IMR-90 (cell line): ENCODE measurements at regions not wholly inside any gene's neighbourhood (a gene's known extent, or its start where the extent isn't known, plus 50 kb on each side); places are given as distances from the start of the nearest gene placed in this dataset.

Experiments used
- ATAC-seq: fragments of 200-7000 bp; cut with Tn5 transposase; 2 replicates; pipeline ENCODE4 v1.9.1; 2020; ENCODE audit warnings: low read depth, mild to moderate bottlenecking, moderate library complexity
- BruUV-seq: library from RNA; stranded (reverse); fragments of 400-500 nt; replicated peaks from 2 replicates; lab custom pipeline; 2021; lab: Mats Ljungman, UMichigan
- CTCF ChIA-PET: fragments of 300-600 bp; formaldehyde crosslinking; extraction: SDS; loops from one replicate; lab custom pipeline; 2021; ENCODE audit warnings: antibody characterized with exemption; lab: Yijun Ruan, JAX
- POLR2A ChIA-PET: fragments of 300-600 bp; sonication (Branson Sonifier 250); formaldehyde crosslinking; loops from one replicate; lab custom pipeline; 2022; ENCODE audit warnings: antibody characterized with exemption; ENCODE audit not compliant: unreplicated experiment; lab: Charles Lee
- DNase-seq: peaks from one replicate; pipeline ENCODE4 v3.0.0; 2013
- H2AFZ ChIP-seq: replicated peaks from 2 replicates; pipeline ENCODE3; 2013; ENCODE audit warnings: low read length, mild to moderate bottlenecking; ENCODE audit not compliant: poor library complexity
- H2AK5ac ChIP-seq: 2 replicates; pipeline ENCODE4 v1.6.1; 2013; ENCODE audit warnings: low read depth, low read length, inconsistent platforms
- H2AK9ac ChIP-seq: replicated peaks from 2 replicates; pipeline ENCODE3; 2013; ENCODE audit warnings: mild to moderate bottlenecking, low read depth, low read length, moderate library complexity; ENCODE audit not compliant: poor library complexity
- H2BK120ac ChIP-seq: 2 replicates; pipeline ENCODE4 v1.6.1; 2013; ENCODE audit warnings: low read depth, low read length, inconsistent platforms
- H2BK15ac ChIP-seq: 3 replicates; pipeline ENCODE4 v1.6.1; 2013; ENCODE audit warnings: low read depth, low read length, inconsistent platforms
- H2BK20ac ChIP-seq: 2 replicates; pipeline ENCODE4 v1.6.1; 2013; ENCODE audit warnings: low read depth, mild to moderate bottlenecking, inconsistent platforms, low read length, moderate library complexity
- H2BK5ac ChIP-seq: 2 replicates; pipeline ENCODE4 v1.6.1; 2013; ENCODE audit warnings: mild to moderate bottlenecking, low read depth, low read length, inconsistent platforms; ENCODE audit not compliant: poor library complexity, severe bottlenecking
- H3K14ac ChIP-seq: replicated peaks from 2 replicates; pipeline ENCODE4 v1.6.1; 2013; ENCODE audit warnings: low read depth, low read length, inconsistent platforms
- H3K18ac ChIP-seq: 2 replicates; pipeline ENCODE4 v1.6.1; 2013; ENCODE audit warnings: low read depth, low read length, control low read depth
- H3K23ac ChIP-seq: 2 replicates; pipeline ENCODE4 v1.6.1; 2013; ENCODE audit warnings: low read depth, low read length, inconsistent platforms
- H3K27ac ChIP-seq: 2 replicates; pipeline ENCODE4 v1.5.1; 2013; ENCODE audit warnings: mild to moderate bottlenecking, control low read depth, low read length; ENCODE audit not compliant: insufficient read depth
- H3K27me3 ChIP-seq: 2 replicates; pipeline ENCODE4 v1.6.1; 2013; ENCODE audit warnings: low read length; ENCODE audit not compliant: control insufficient read depth, insufficient read depth
- H3K36me3 ChIP-seq: 2 replicates; pipeline ENCODE4 v1.6.1; 2013; ENCODE audit warnings: low read length, mixed read lengths; ENCODE audit not compliant: control insufficient read depth, insufficient read depth
- H3K4ac ChIP-seq: 2 replicates; pipeline ENCODE4 v1.6.1; 2013; ENCODE audit warnings: low read depth, low read length, inconsistent platforms
- H3K4me1 ChIP-seq: 2 replicates; pipeline ENCODE4 v1.6.1; 2013; ENCODE audit warnings: low read length, mixed read lengths; ENCODE audit not compliant: control insufficient read depth, insufficient read depth
- H3K4me2 ChIP-seq: 2 replicates; pipeline ENCODE4 v1.6.1; 2013; ENCODE audit warnings: low read depth, mild to moderate bottlenecking, control low read depth, low read length, moderate library complexity
- H3K4me3 ChIP-seq: 2 replicates; pipeline ENCODE4 v1.5.1; 2013; ENCODE audit warnings: low read depth, mild to moderate bottlenecking, control low read depth, low read length, moderate library complexity; ENCODE audit not compliant: insufficient read depth
- H3K56ac ChIP-seq: 2 replicates; pipeline ENCODE4 v1.6.1; 2013; ENCODE audit warnings: low read length, inconsistent platforms; ENCODE audit not compliant: insufficient read depth; ENCODE audit errors: extremely low read depth
- H3K79me1 ChIP-seq, 2 experiments: 2 replicates each; pipeline ENCODE4 v1.6.1; 2013; ENCODE audit warnings: low read length in 2 of 2, inconsistent platforms in 1 of 2, low read depth in 1 of 2
- H3K9ac ChIP-seq: 2 replicates; pipeline ENCODE4 v1.6.1; 2013; ENCODE audit warnings: low read depth, low read length, control low read depth
- H3K9me1 ChIP-seq: 2 replicates; pipeline ENCODE4 v1.6.1; 2013; ENCODE audit warnings: low read length, inconsistent platforms; ENCODE audit not compliant: insufficient read depth
- H3K9me3 ChIP-seq: 2 replicates; pipeline ENCODE4 v1.6.1; 2013; ENCODE audit warnings: low read length; ENCODE audit not compliant: control insufficient read depth, insufficient read depth
- H4K20me1 ChIP-seq: 2 replicates; pipeline ENCODE4 v1.6.1; 2013; ENCODE audit warnings: low read length, inconsistent platforms; ENCODE audit not compliant: insufficient read depth
- H4K5ac ChIP-seq: 2 replicates; pipeline ENCODE4 v1.6.1; 2013; ENCODE audit warnings: mild to moderate bottlenecking, low read depth, low read length, control low read depth
- H4K8ac ChIP-seq, 2 experiments: 2 replicates each; pipeline ENCODE4 v1.6.1; 2013; ENCODE audit warnings: low read depth in 2 of 2, low read length in 2 of 2, control low read depth in 1 of 2, inconsistent platforms in 1 of 2
- H4K91ac ChIP-seq: 2 replicates; pipeline ENCODE4 v1.6.1; 2013; ENCODE audit warnings: low read depth, low read length, inconsistent platforms; ENCODE audit not compliant: insufficient read depth
- BHLHE40 ChIP-seq: fragments of 150-350 bp; IDR thresholded peaks from 2 replicates; pipeline ENCODE4 v1.6.1; 2016; ENCODE audit warnings: mild to moderate bottlenecking, low read depth, low read length
- CEBPB ChIP-seq: IDR thresholded peaks from 2 replicates; pipeline ENCODE4 v1.6.1; 2012; ENCODE audit warnings: low read depth, low read length, improper control_type of control experiment
- CHD1 ChIP-seq: IDR thresholded peaks from 2 replicates; pipeline ENCODE4 v1.6.1; 2012; ENCODE audit warnings: low read depth, low read length, improper control_type of control experiment
- ELK1 ChIP-seq: fragments of 150-350 bp; IDR thresholded peaks from 2 replicates; pipeline ENCODE4 v1.6.1; 2016; ENCODE audit warnings: low read depth, mild to moderate bottlenecking, low read length, moderate library complexity, borderline replicate concordance
- FOS ChIP-seq: fragments of 150-350 bp; IDR thresholded peaks from 2 replicates; pipeline ENCODE4 v1.6.1; 2016; ENCODE audit warnings: low read depth, low read length
- MAFK ChIP-seq: IDR thresholded peaks from 2 replicates; pipeline ENCODE4 v1.6.1; 2012; ENCODE audit warnings: low read depth, low read length, improper control_type of control experiment
- MXI1 ChIP-seq: IDR thresholded peaks from 2 replicates; pipeline ENCODE4 v1.6.1; 2012; ENCODE audit warnings: low read depth, mild to moderate bottlenecking, low read length, moderate library complexity, borderline replicate concordance
- NFE2L2 ChIP-seq: fragments of 150-350 bp; IDR thresholded peaks from 2 replicates; pipeline ENCODE4 v1.6.1; 2016; ENCODE audit warnings: low read depth, mild to moderate bottlenecking, low read length
- POLR2A ChIP-seq: IDR thresholded peaks from 2 replicates; pipeline ENCODE4 v1.6.1; 2012; ENCODE audit warnings: mild to moderate bottlenecking, low read depth, low read length
- RAD21 ChIP-seq: IDR thresholded peaks from 2 replicates; pipeline ENCODE4 v1.6.1; 2012; ENCODE audit warnings: low read length, improper control_type of control experiment
- RFX5 ChIP-seq: IDR thresholded peaks from 2 replicates; pipeline ENCODE4 v1.8.0; 2012; ENCODE audit warnings: low read depth, mild to moderate bottlenecking, low read length, moderate library complexity
- SMC3 ChIP-seq: fragments of 150-350 bp; IDR thresholded peaks from 2 replicates; pipeline ENCODE4 v1.6.1; 2016; ENCODE audit warnings: low read depth, mild to moderate bottlenecking, antibody characterized with exemption, low read length, moderate library complexity
- USF2 ChIP-seq: fragments of 150-350 bp; IDR thresholded peaks from 2 replicates; pipeline ENCODE4 v1.6.1; 2017; ENCODE audit warnings: mild to moderate bottlenecking, antibody characterized with exemption, low read length, low read depth
- WGBS, 2 experiments: methylation state at CpG; one replicate each; pipeline versions ENCODE4 v1.1.5 to v1.1.7; 2013; ENCODE audit warnings: missing lambda C conversion rate in 2 of 2; ENCODE audit not compliant: insufficient read length in 1 of 2; ENCODE audit errors: extremely low coverage in 2 of 2; 5-methylcytosine and 5-hydroxymethylcytosine counted together
- dilution Hi-C: fragments of 300-500 bp; cut with HindIII; formaldehyde crosslinking; loops from one replicate; pipeline ENCODE4 v1.14.3; 2018; ENCODE audit warnings: low sequenced_read_pairs; ENCODE audit not compliant: unreplicated experiment
- in situ Hi-C: fragments of 300-500 bp; cut with MboI; formaldehyde crosslinking; loops from 3 replicates; pipeline ENCODE4 v1.14.3; 2019; ENCODE audit warnings: low sequenced_read_pairs, inconsistent platforms, mixed read lengths
- intact Hi-C: fragments of 100-400 bp; cut with micrococcal nuclease; formaldehyde crosslinking; loops from 2 replicates; pipeline ENCODE4 v1.10.0; 2022

DNA sequence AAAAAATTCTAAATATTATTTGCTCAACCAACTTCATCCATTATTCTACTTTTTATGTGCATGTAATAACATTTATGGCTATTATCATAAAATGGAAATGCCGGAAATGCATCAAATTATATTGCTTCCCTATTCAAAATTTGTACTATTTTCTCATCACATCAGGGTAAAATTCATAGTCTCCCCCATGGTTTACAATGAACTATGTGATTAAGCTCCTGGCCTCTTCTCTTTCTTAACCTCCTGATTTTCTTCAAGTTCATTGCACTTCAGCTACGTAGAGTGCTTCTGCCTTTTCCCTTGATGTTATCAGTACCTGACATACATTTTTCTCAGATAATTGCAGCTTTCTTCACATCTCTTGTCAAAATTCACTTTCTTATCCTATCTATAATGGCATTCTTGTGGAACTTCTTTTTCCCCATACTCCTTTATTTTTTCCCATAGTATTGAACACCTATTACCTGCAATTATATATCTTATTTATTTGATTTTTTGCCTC lies 699.1 kb upstream of the ADGRB3 start:
- Histone ChIP-seq H3K9ac (no peak overlapping the region), H3K23ac (no peak overlapping the region), H3K4me3 (no peak overlapping the region), H4K20me1 (no peaks in the 10 kb centered on the region), H2AK5ac (no peak overlapping the region), H3K9me3 (no peaks in the 10 kb centered on the region; the same call in 1 of the 2 replicates), H3K27me3 (no peaks in the 10 kb centered on the region), H3K4me1 (no peaks in the 10 kb centered on the region), H2AFZ (no peak overlapping the region), H2AK9ac (no peak overlapping the region), H4K5ac (no peak overlapping the region), H3K9me1 (no peaks in the 10 kb centered on the region), H3K18ac (no peak overlapping the region), H4K91ac (no peak overlapping the region), H3K36me3 (no peaks in the 10 kb centered on the region), H4K8ac (no peak overlapping the region), H2BK5ac (no peak overlapping the region), H2BK15ac (no peak overlapping the region), H3K56ac (no peak overlapping the region), H3K4ac (no peak overlapping the region), H2BK20ac (no peak overlapping the region), H3K79me1 (no peaks in the 10 kb centered on the region), H2BK120ac (no peak overlapping the region), H3K27ac (no peak overlapping the region), H3K14ac (no peak overlapping the region), H3K4me2 (no peak overlapping the region)
- ATAC-seq (no peak), DNase-seq (no peak)
- WGBS, 2 experiments, result no CpG with 5 or more reads among the region's 2 CpGs
- TF ChIP-seq BHLHE40, result no peak
- TF ChIP-seq MAFK, result no peak
- no peak for TF ChIP-seq ELK1
- no peak for TF ChIP-seq NFE2L2
- no peak for TF ChIP-seq CEBPB
- TF ChIP-seq CHD1, result no peak
- TF ChIP-seq FOS, result no peak
- TF ChIP-seq RFX5, result no peak
- TF ChIP-seq POLR2A, result no peak
- no peak for TF ChIP-seq USF2
- no peak for TF ChIP-seq MXI1
- no peak for TF ChIP-seq SMC3
- TF ChIP-seq RAD21, result no peak
- CTCF ChIA-PET, result no interaction called here
- in situ Hi-C loops (no loop called here), dilution Hi-C loops (no loop called here), intact Hi-C loops (no loop called here)
- POLR2A ChIA-PET, result no interaction called here
- BruUV-seq, result no TSS peak
